ENCODE measurements at regions not wholly inside any gene's neighbourhood (a gene's known extent, or its start where the extent isn't known, plus 50 kb on each side); places are given as distances from the start of the nearest gene placed in this dataset.

GRCh38 chr18:53586923-53587322, 637.5 kb downstream of the MBD2 start:
- Histone ChIP-seq H3K27me3 (replicated peaks; ENCODE audit: control insufficient read depth, insufficient read depth, low read length) (no peaks in the 10 kb centered on the region), H3K4me3 (replicated peaks; ENCODE audit: low read depth, low read length) (no peak overlapping the region), H3K36me3 (ENCODE audit: control insufficient read depth, insufficient read depth, low read length) (no peaks in the 10 kb centered on the region)
- TF ChIP-seq, protein P1, sequence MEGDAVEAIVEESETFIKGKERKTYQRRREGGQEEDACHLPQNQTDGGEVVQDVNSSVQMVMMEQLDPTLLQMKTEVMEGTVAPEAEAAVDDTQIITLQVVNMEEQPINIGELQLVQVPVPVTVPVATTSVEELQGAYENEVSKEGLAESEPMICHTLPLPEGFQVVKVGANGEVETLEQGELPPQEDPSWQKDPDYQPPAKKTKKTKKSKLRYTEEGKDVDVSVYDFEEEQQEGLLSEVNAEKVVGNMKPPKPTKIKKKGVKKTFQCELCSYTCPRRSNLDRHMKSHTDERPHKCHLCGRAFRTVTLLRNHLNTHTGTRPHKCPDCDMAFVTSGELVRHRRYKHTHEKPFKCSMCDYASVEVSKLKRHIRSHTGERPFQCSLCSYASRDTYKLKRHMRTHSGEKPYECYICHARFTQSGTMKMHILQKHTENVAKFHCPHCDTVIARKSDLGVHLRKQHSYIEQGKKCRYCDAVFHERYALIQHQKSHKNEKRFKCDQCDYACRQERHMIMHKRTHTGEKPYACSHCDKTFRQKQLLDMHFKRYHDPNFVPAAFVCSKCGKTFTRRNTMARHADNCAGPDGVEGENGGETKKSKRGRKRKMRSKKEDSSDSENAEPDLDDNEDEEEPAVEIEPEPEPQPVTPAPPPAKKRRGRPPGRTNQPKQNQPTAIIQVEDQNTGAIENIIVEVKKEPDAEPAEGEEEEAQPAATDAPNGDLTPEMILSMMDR (IDR thresholded peaks at IDR 0.05; ENCODE audit: insufficient read depth, low read length, poor library complexity, severe bottlenecking), result no peak
- DNase-seq (ENCODE audit: extremely low read depth, insufficient read length), result no peak
